Limb (tissue), 2 donors: ENCODE measurements at regions not wholly inside any gene's neighbourhood (a gene's known extent, or its start where the extent isn't known, plus 50 kb on each side); places are given as distances from the start of the nearest gene placed in this dataset.
"Not testable (repeated sequence)": the region's sequence is repeated elsewhere in the genome, so short reads cannot be mapped to it uniquely, and the experiment has no call there.

ENCODE experiments used
- DNase-seq, 2 donors: peaks; one replicate each; pipeline ENCODE4 v3.0.0-alpha.2; 2016; ENCODE audit errors: extremely low spot score in 2 of 2

- DNase-seq: no peak
Measured at GRCh38 chr9:25048098-25048724, 502.5 kb upstream of the IZUMO3 start.

DNA sequence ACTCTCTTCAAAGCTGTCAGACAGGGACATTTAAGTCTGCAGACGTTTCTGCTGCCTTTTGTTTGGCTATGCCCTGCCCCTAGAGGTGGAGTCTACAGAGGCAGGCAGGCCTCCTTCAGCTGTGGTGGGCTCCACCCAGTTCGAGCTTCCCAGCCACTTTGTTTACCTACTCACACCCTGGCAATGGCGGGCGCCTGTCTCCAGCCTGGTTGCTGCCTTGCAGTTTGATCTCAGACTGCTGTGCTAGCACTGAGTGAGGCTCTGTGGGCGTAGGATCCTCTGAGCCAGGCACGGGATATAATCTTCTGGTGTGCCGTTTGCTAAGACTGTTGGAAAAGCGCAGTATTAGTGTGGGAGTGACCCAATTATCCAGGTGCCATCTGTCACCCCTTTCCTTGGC, 499.8 kb upstream of the IZUMO3 start:
- not testable (repeated sequence) for DNase-seq

DNA sequence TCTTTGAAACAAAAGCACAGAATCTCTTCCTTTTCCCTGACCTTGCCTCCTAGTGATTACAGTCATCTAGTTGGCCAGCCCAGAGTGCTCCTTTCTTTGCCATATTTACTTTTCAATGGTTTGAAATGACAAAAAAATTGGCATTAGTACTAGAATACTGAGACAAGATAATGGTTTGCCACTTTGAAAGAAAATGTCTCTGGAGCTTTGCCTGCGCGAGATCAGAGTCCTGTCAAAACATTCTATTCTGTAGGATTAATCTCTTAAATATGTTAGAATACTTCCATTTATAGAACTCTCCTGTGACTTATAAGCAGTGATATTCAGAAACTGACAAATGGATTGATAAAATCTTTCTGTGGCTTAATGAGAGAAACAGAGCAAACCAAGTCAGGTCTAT, 484.0 kb upstream of the IZUMO3 start:
- DNase-seq: no peak

DNA sequence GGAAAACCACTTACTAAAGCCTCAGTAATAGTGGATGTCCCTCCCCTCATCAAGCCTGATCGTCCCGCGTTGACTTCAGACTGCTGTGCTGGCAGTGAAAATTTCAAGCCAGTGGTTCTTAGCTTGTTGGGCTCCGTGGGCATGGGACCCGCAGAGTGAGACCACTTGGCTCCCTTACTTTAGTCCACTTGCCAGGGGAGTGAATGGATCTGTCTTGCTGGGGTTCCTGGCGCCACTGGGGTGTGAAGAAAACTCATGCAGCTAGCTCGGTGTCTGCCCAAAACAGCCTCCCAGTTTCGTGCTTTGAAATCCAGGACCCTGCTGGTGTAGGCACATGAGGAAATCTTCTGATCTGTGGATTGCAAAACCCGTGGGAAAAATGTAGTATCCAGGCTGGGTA, 480.0 kb upstream of the IZUMO3 start:
- no peak for DNase-seq

GRCh38 chr9:25025156-25025555, 479.5 kb upstream of the IZUMO3 start:
- DNase-seq: no peak

- DNase-seq: no peak
Measured at GRCh38 chr9:25017779-25018178, 472.1 kb upstream of the IZUMO3 start.

DNA sequence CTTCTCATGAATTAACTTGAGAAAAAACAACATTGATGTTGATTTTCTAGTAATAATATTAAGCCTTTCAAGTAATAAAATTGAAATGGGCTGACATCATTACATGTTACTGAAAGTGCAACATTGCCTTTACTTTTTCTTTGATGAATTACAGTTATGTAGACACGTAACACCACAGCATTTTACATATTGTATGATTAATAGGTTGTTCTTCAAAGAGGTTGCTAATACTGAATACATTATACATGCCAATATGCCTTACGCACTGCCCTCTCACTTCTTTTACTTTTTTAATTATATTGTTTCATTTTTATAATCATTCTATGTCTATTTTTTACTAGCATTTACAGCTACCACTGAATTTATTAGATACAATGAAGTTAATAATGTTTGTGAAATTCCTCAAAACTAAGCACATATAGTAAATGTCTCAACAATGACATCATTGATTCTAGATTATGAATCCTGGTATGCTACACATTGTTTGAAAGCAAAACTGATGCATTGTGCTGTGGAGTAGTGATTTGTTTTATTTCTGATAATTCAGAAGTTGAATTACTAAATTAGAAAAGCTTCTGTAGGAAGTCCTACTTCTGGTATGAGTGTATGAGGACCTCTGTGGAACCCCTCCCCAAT, 464.4 kb upstream of the IZUMO3 start:
- DNase-seq: no peak

GRCh38 chr9:25003686-25004085, 458.0 kb upstream of the IZUMO3 start:
- DNase-seq: no peak

DNA sequence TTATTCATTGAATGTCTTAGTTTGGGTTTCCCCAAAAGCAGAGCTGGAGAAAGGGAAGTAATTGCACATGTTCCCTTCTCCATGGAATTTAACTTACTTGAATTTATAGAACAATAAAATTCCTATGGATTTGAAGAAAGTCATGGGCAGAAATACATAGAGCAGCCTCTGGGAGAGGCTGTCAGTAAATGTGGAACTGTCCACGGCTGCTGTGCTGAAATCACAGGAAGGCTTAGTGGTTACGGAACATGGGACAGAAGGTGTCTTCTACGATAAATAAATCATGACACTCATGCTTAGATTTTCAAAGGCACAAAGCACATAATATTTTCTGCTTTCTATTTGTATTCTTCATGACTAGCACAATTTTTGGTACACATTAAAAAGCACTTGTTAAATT, 440.6 kb upstream of the IZUMO3 start:
- no peak for DNase-seq

DNA sequence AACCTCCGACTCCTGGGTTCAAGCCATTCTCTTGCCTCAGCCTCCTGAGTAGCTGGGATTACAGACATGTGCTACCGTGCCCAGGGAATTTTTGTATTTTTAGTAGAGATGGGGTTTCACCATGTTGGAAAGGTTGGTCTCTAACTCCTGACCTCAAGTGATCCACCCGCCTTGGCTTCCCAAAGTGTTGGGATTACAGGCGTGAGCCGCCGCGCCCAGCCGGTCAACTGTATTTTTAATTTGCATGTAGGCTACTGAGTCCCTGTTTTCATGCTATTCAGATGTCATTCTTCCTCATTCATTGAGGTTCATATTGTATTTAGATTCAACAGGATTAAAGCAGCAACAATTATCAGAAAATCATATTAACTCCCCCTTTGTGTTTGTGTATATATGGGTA, 425.1 kb upstream of the IZUMO3 start:
- DNase-seq: not testable (repeated sequence)

- no peak for DNase-seq
Measured at GRCh38 chr9:24961762-24962161, 416.1 kb upstream of the IZUMO3 start.

GRCh38 chr9:24953070-24953469, 407.4 kb upstream of the IZUMO3 start:
- no peak for DNase-seq

- DNase-seq: no peak
Measured at GRCh38 chr9:24939109-24939850, 393.6 kb upstream of the IZUMO3 start.

DNA sequence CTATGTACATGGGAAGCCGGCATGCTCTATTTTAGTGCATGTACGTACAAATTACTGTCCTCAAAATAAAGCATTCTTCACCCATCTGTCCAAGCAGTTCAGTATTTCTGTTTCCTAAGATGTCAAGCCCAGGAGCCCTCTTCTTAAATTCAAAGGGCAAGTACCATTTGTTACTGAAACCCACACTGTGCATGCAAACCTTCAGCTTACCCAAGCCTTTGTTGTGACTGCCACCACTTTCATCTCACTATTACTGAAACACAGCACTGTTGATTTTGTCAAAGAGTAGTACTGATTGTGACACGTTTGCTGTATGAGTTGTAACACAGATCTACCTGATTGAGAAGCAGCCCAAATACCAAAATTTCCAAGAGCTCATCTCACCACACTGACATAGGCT, 390.4 kb upstream of the IZUMO3 start:
- DNase-seq: no peak

DNA sequence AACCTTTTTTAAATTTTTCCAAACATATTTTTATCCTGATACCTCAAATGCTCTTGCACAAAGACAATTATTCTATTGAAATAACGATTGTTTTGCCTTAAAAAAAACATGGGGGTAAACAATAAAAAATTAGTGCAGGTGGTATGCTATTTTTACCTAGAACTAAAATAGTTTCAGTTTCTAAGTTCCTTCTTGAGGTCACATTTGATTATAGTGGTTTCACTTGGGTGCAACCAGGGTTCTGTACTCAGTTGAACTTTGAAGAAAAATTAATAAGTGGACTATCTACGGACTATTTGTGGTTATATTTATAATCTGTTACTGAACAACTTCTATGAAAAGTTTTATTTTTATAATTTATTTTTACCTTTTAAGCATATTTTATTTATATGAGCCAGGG, 387.1 kb upstream of the IZUMO3 start:
- DNase-seq: no peak

- no peak for DNase-seq
Measured at GRCh38 chr9:24931894-24932293, 386.2 kb upstream of the IZUMO3 start.

GRCh38 chr9:24912767-24913166, 367.1 kb upstream of the IZUMO3 start:
- no peak for DNase-seq

DNA sequence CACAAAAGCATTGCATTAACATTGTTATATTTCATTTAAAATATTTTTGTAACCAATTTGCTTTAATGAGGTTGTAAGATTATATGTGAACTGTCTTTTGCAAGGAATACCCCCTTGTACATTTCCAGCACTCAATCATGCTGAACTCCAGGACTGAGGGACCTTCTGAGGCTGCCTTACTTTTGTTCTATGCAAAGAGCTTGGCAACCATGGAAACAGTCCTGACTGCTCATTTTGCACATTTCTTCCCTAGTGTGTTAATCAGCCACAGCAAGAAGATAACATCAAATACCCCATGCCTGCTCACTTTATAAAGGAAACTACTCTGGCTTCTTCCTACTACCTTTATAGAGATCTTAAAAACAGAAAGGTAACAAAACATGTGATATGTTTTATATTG, 355.6 kb upstream of the IZUMO3 start:
- DNase-seq: no peak

DNA sequence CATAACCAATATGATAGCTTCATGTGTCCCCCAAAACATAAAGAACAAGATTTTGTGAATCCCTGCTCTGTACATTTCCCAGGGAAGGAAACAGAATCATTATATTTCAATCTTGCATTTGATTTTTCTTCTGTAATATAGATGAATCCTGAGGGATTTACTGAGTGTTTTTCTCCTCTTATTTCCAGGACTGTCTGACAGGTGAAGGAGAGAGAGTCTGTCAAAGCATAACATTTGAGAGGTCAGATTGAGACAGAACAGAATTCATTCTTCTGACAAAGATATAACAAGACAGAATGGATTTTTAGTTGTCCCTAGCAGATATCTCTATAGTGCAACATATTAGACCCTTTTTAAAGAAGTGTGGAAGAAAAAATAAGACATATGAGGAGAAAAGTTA, 354.5 kb upstream of the IZUMO3 start:
- no peak for DNase-seq

DNA sequence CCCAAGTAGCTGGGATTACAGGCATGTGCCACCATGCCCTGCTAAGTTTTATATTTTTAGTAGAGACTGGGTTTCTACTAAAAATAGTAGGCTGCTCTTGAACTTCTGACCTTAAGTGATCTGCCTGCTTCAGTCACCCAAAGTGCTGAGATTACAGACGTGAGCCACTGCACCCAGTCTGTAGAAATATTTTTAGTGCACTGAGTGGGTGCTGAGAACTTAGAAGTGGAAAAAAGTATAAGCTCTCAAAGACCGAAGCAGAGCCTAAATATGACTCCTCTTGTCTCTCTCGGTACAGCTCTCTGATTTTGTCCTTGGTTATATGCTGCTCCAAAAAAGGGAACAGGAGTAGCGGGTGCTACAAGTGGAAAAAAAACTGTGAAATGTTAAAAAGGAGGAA, 353.8 kb upstream of the IZUMO3 start:
- DNase-seq: no peak

GRCh38 chr9:24897826-24898225, 352.1 kb upstream of the IZUMO3 start:
- DNase-seq: no peak

- no peak for DNase-seq
Measured at GRCh38 chr9:24881361-24881760, 335.7 kb upstream of the IZUMO3 start.

GRCh38 chr9:24879591-24879990, 333.9 kb upstream of the IZUMO3 start:
- no peak for DNase-seq
